Kidney (tissue), 13 donors: ENCODE measurements at regions not wholly inside any gene's neighbourhood (a gene's known extent, or its start where the extent isn't known, plus 50 kb on each side); places are given as distances from the start of the nearest gene placed in this dataset.

ENCODE experiments used
- DNase-seq, 5 donors: peaks; one replicate each; pipeline ENCODE4 v3.0.0-alpha.2; 2013 to 2020
- FAIRE-seq: peaks from 2 replicates; lab custom pipeline; 2012; peaks lifted over from hg19 to GRCh38; lab: Jason Lieb, UNC
- H3K27ac ChIP-seq, 2 donors: one replicate each; pipeline ENCODE4 v1.7.0; 2013; ENCODE audit warnings: low read depth in 2 of 2, low read length in 2 of 2, inconsistent platforms in 1 of 2
- H3K27me3 ChIP-seq: one replicate; pipeline ENCODE4 v1.7.1; 2013; ENCODE audit warnings: low read length, inconsistent platforms; ENCODE audit not compliant: control insufficient read depth, insufficient read depth
- H3K36me3 ChIP-seq, 3 donors: one replicate each; pipeline versions ENCODE4 v1.7.0 to v1.7.1; 2013; ENCODE audit warnings: low read length in 3 of 3, control low read depth in 1 of 3, inconsistent platforms in 1 of 3; ENCODE audit not compliant: insufficient read depth in 3 of 3, control insufficient read depth in 2 of 3
- H3K4me1 ChIP-seq, 3 donors: one replicate each; pipeline versions ENCODE4 v1.7.0 to v1.7.1; 2013; ENCODE audit warnings: low read length in 3 of 3, inconsistent platforms in 1 of 3, low read depth in 1 of 3; ENCODE audit not compliant: control insufficient read depth in 2 of 3, insufficient read depth in 2 of 3
- H3K4me3 ChIP-seq, 3 donors: one replicate each; pipeline versions ENCODE4 v1.7.0 to v1.8.1; 2013; ENCODE audit warnings: low read length in 3 of 3, control low read depth in 1 of 3, inconsistent platforms in 1 of 3
- H3K9ac ChIP-seq, 3 donors: one replicate each; pipeline versions ENCODE4 v1.7.0 to v1.7.1; 2013; ENCODE audit warnings: low read length in 3 of 3, control low read depth in 1 of 3, inconsistent platforms in 1 of 3
- H3K9me3 ChIP-seq, 3 donors: one replicate each; pipeline versions ENCODE4 v1.7.0 to v1.7.1; 2013; ENCODE audit warnings: low read length in 3 of 3, control low read depth in 1 of 3, inconsistent platforms in 1 of 3; ENCODE audit not compliant: control insufficient read depth in 2 of 3, insufficient read depth in 1 of 3
- CTCF ChIP-seq: IDR thresholded peaks from 3 replicates; pipeline ENCODE4 v1.5.1; 2012; ENCODE audit warnings: mild to moderate bottlenecking, moderate library complexity, borderline replicate concordance; ENCODE audit not compliant: insufficient read depth; ENCODE audit errors: extremely low read depth
- intact Hi-C: fragments of 100-400 bp; cut with DNase I; formaldehyde crosslinking; loops from one replicate; pipeline ENCODE4 v1.11.1; 2022
- donor health status: control.
- donor health status: control.
- donor health status: control.
- donor health status: control.
- donor health status: control.
- donor health status: DM: yes; HTN: yes; CAD: no.
- donor health status: Normal renal cell carcinoma (clear cell type).

- no peak for FAIRE-seq
- Histone ChIP-seq H3K9ac (no peak overlapping the region), H3K36me3 (no peaks in the 10 kb centered on the region), H3K27ac (no peak overlapping the region), H3K9me3 (peaks cover 0 to 4% (median 0%) of the 10 kb centered on the region in 3 donors), H3K4me1 (no peaks in the 10 kb centered on the region), H3K4me3 (no peak overlapping the region), H3K27me3 (no peaks in the 10 kb centered on the region)
- no peak for TF ChIP-seq CTCF
- intact Hi-C loops, result no loop called here
- DNase-seq, result peak in 2 of 5 donors; percentile 36 to 52
Observed at GRCh38 chr18:27558388-27559155, 373.5 kb upstream of the CHST9 start.

- no peak for DNase-seq
- Histone ChIP-seq H3K27me3 (no peaks in the 10 kb centered on the region), H3K27ac (no peak overlapping the region), H3K36me3 (no peaks in the 10 kb centered on the region), H3K4me3 (no peak overlapping the region), H3K4me1 (no peaks in the 10 kb centered on the region), H3K9me3 (peaks cover 0 to 4% (median 0%) of the 10 kb centered on the region in 3 donors), H3K9ac (no peak overlapping the region)
- intact Hi-C loops, result no loop called here
- no peak for TF ChIP-seq CTCF
- FAIRE-seq, result no peak
Observed at GRCh38 chr18:27556741-27557140, 371.6 kb upstream of the CHST9 start.

- DNase-seq (no peak), FAIRE-seq (no peak)
- no peak for TF ChIP-seq CTCF
- Histone ChIP-seq H3K9ac (no peak overlapping the region), H3K27me3 (no peaks in the 10 kb centered on the region), H3K36me3 (no peaks in the 10 kb centered on the region), H3K4me3 (no peak overlapping the region), H3K4me1 (no peaks in the 10 kb centered on the region), H3K27ac (no peak overlapping the region), H3K9me3 (no peaks in the 10 kb centered on the region)
- intact Hi-C loops, result no loop called here
Observed at GRCh38 chr18:27549335-27550039, 364.4 kb upstream of the CHST9 start.
